ENCODE measurements at regions not wholly inside any gene's neighbourhood (a gene's known extent, or its start where the extent isn't known, plus 50 kb on each side); places are given as distances from the start of the nearest gene placed in this dataset.

- TF ChIP-seq CTCF (tag by site-specific recombination; IDR thresholded peaks at IDR 0.05) = no peak
- no peak for TF ChIP-seq ZNF26 (tag by site-specific recombination; IDR thresholded peaks at IDR 0.05)
- TF ChIP-seq ZNF280D (tag by site-specific recombination; IDR thresholded peaks at IDR 0.05) = no peak
- no peak for TF ChIP-seq YY1 (tag by site-specific recombination; IDR thresholded peaks at IDR 0.05)
These were observed 245.6 kb upstream of the RGMB start for GRCh38 chr5:98527846-98528245.
